Testis (tissue), 2 donors: ENCODE measurements at regions not wholly inside any gene's neighbourhood (a gene's known extent, or its start where the extent isn't known, plus 50 kb on each side); places are given as distances from the start of the nearest gene placed in this dataset.

Experiments
- CTCF ChIP-seq, 3 experiments: fragments of 450-650 bp in 2 of 3; fragments of 200-600 bp in 1 of 3; sonication (generic) in 1 of 3; IDR thresholded peaks; one replicate each; pipeline ENCODE4 v1.5.1; 2016 to 2019; ENCODE audit warnings: antibody characterized with exemption in 3 of 3, mild to moderate bottlenecking in 2 of 3, moderate library complexity in 1 of 3
- POLR2A ChIP-seq: fragments of 450-650 bp; IDR thresholded peaks from one replicate; pipeline ENCODE4 v1.6.1; 2017; ENCODE audit warnings: antibody characterized with exemption, mild to moderate bottlenecking, moderate library complexity

GRCh38 chr4:8744083-8744805, 127.4 kb downstream of the HMX1 start:
- TF ChIP-seq CTCF (IDR thresholded peaks at IDR 0.05): no peak
- no peak for TF ChIP-seq POLR2A
